Stimulated activated CD4-positive, alpha-beta T cell treated with anti-CD3 and anti-CD28 coated beads, Interleukin-4, amount 100 ng/mL, for 48 hours (primary cell): ENCODE measurements at regions not wholly inside any gene's neighbourhood (a gene's known extent, or its start where the extent isn't known, plus 50 kb on each side); places are given as distances from the start of the nearest gene placed in this dataset.

ENCODE experiments used
- DNase-seq, 2 donors: peaks; one replicate each; pipeline ENCODE4 v3.0.0-alpha.2; 2020; ENCODE audit warnings: low read depth in 2 of 2

- DNase-seq, result no peak
These were observed 319.9 kb downstream of the BRD1 start for GRCh38 chr22:49507607-49508292.

GRCh38 chr22:49506010-49506400, 321.7 kb downstream of the BRD1 start:
- no peak for DNase-seq

GRCh38 chr22:49505337-49506009, 322.2 kb downstream of the BRD1 start:
- no peak for DNase-seq

GRCh38 chr22:49503896-49504521, 323.7 kb downstream of the BRD1 start:
- no peak for DNase-seq

GRCh38 chr22:49503321-49503720, 324.4 kb downstream of the BRD1 start:
- DNase-seq, result no peak

- DNase-seq, result no peak
These were observed 325.4 kb downstream of the BRD1 start for GRCh38 chr22:49502126-49502826.

GRCh38 chr22:49500942-49501395, 326.7 kb downstream of the BRD1 start:
- DNase-seq, result no peak

GRCh38 chr22:49500076-49500460, 327.6 kb downstream of the BRD1 start:
- DNase-seq, result no peak

GRCh38 chr22:49499433-49500075, 328.1 kb downstream of the BRD1 start:
- no peak for DNase-seq

GRCh38 chr22:49497266-49497665, 330.4 kb downstream of the BRD1 start:
- no peak for DNase-seq

GRCh38 chr22:49494555-49494954, 333.1 kb downstream of the BRD1 start:
- no peak for DNase-seq

- DNase-seq, result no peak
These were observed 334.9 kb downstream of the BRD1 start for GRCh38 chr22:49492741-49493251.

GRCh38 chr22:49492308-49492707, 335.4 kb downstream of the BRD1 start:
- no peak for DNase-seq

GRCh38 chr22:49491726-49492125, 335.9 kb downstream of the BRD1 start:
- no peak for DNase-seq

GRCh38 chr22:49491221-49491635, 336.4 kb downstream of the BRD1 start:
- no peak for DNase-seq

- DNase-seq, result no peak
These were observed 337.0 kb downstream of the BRD1 start for GRCh38 chr22:49490692-49491091.

GRCh38 chr22:49489821-49490220, 337.9 kb downstream of the BRD1 start:
- DNase-seq, result no peak

- DNase-seq, result no peak
These were observed 338.7 kb downstream of the BRD1 start for GRCh38 chr22:49488943-49489342.

GRCh38 chr22:49487950-49488349, 339.7 kb downstream of the BRD1 start:
- no peak for DNase-seq

GRCh38 chr22:49486225-49486624, 341.4 kb downstream of the BRD1 start:
- no peak for DNase-seq

GRCh38 chr22:49483946-49484345, 343.7 kb downstream of the BRD1 start:
- no peak for DNase-seq
